ENCODE measurements at regions not wholly inside any gene's neighbourhood (a gene's known extent, or its start where the extent isn't known, plus 50 kb on each side); places are given as distances from the start of the nearest gene placed in this dataset.

GRCh38 chr2:146212602-146213001, 1632.2 kb upstream of the ACVR2A start:
- no peak for TF ChIP-seq ESRRG (CRISPR knock-in tag; IDR thresholded peaks at IDR 0.05)
- TF ChIP-seq CSDC2 (CRISPR knock-in tag; IDR thresholded peaks at IDR 0.05) = no peak
- TF ChIP-seq TOX (CRISPR knock-in tag; IDR thresholded peaks at IDR 0.05; ENCODE audit: borderline replicate concordance) = no peak
- no peak for TF ChIP-seq ISL1 (CRISPR knock-in tag; IDR thresholded peaks at IDR 0.05)
- no peak for TF ChIP-seq ARNTL (CRISPR knock-in tag; IDR thresholded peaks at IDR 0.05; ENCODE audit: borderline replicate concordance, low read depth)
- TF ChIP-seq ZNF565 (CRISPR knock-in tag; conservative IDR thresholded peaks at IDR 0.05; ENCODE audit: low read depth) = no peak
- no peak for TF ChIP-seq PATZ1 (CRISPR knock-in tag; IDR thresholded peaks at IDR 0.05; ENCODE audit: borderline replicate concordance)
- no peak for TF ChIP-seq PPARA (CRISPR knock-in tag; IDR thresholded peaks at IDR 0.05; ENCODE audit: borderline replicate concordance)
